Omental fat pad (tissue), 3 donors: ENCODE measurements at regions not wholly inside any gene's neighbourhood (a gene's known extent, or its start where the extent isn't known, plus 50 kb on each side); places are given as distances from the start of the nearest gene placed in this dataset.

Experiments
- ATAC-seq: fragments of 150-250 bp; one replicate; pipeline ENCODE4 v1.9.1; 2016; ENCODE audit warnings: mild to moderate bottlenecking, moderate library complexity; ENCODE audit not compliant: low FRiP score
- DNase-seq: peaks from one replicate; pipeline ENCODE4 v3.0.0-alpha.2; 2019; ENCODE audit warnings: low spot score
- CTCF ChIP-seq, 3 donors: fragments of 450-650 bp; IDR thresholded peaks; one replicate each; pipeline ENCODE4 v1.5.1; 2016 to 2017; ENCODE audit warnings: antibody characterized with exemption in 3 of 3, mild to moderate bottlenecking in 3 of 3, moderate library complexity in 2 of 3

- no peak for TF ChIP-seq CTCF (IDR thresholded peaks at IDR 0.05)
- no peak for ATAC-seq
- DNase-seq, result no peak
Measured at GRCh38 chr1:101474039-101474665, 237.3 kb downstream of the S1PR1 start.

- ATAC-seq (no peak), DNase-seq (no peak)
- TF ChIP-seq CTCF (IDR thresholded peaks at IDR 0.05), result no peak
Measured at GRCh38 chr1:101476541-101476940, 239.7 kb downstream of the S1PR1 start.

- no peak for DNase-seq
- no peak for ATAC-seq
- TF ChIP-seq CTCF (IDR thresholded peaks at IDR 0.05), result no peak
Measured at GRCh38 chr1:101479945-101480344, 243.1 kb downstream of the S1PR1 start.

GRCh38 chr1:101482306-101482705 lies 245.5 kb downstream of the S1PR1 start:
- no peak for TF ChIP-seq CTCF (IDR thresholded peaks at IDR 0.05)
- no peak for DNase-seq
- ATAC-seq, result no peak

- ATAC-seq, result no peak
- TF ChIP-seq CTCF (IDR thresholded peaks at IDR 0.05), result no peak
- no peak for DNase-seq
Measured at GRCh38 chr1:101483982-101484688, 247.3 kb downstream of the S1PR1 start.

GRCh38 chr1:101484689-101485338 lies 248.0 kb downstream of the S1PR1 start:
- TF ChIP-seq CTCF (IDR thresholded peaks at IDR 0.05), result no peak
- no peak for DNase-seq
- ATAC-seq, result no peak
